ENCODE measurements at regions not wholly inside any gene's neighbourhood (a gene's known extent, or its start where the extent isn't known, plus 50 kb on each side); places are given as distances from the start of the nearest gene placed in this dataset.

DNA sequence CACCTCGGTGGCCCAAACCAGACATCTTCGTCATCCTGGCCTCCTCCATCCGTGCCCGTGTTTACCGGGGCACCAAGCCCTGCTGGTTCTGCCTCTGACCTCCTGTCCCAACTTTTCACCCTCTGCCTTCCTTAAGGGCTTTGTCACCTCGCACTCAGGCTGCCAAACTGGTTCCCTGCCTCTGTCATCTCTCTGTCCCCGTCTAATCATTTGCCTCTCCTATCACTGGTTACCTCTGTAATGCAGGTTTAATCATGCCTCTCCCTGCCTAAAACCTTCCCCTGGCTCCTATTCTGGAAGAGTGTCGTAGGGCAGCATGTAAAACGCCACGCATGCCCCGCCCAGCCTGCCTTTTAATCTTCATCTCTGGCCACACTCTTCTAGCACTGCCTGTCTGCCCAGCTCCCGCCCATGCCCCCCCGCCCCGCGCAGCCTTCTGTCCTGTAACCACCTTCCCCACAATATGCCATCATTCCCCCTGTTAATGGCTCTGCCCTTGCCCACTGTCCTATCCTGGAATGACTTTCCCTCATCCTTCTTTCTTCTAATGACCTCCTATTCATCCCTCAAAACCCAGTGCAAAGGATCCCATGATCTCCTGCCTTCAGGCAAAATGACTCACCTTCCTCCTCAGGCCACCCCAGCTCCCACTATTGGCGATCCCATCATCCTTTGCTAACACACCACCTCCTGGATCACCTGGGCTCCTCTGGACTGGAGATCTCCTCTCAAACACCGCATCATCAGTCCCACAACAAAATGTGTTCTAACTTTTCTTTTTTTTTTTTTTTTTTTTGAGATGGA is 66.7 kb downstream of the PEX11G start:
- ATAC-seq (replicated peaks in 1 of 2) (no peak), DNase-seq (no peak)
- H3K4me3 Mint-ChIP-seq = no peak overlapping the region
- H3K4me1 Mint-ChIP-seq (ENCODE audit: low read depth) = peaks cover 20% of the 10 kb centered on the region
- no peaks in the 10 kb centered on the region for H3K9me3 Mint-ChIP-seq
- H3K27ac Mint-ChIP-seq = peak overlapping the region; percentile 28
- no peaks in the 10 kb centered on the region for H3K27me3 Mint-ChIP-seq (ENCODE audit: low read depth)
- H3K36me3 Mint-ChIP-seq (ENCODE audit: insufficient read depth in 2 of 2) = peaks cover 3 to 9% of the 10 kb centered on the region in 2 donors

Data from activated T-cell treated with anti-CD3 and anti-CD28 coated beads, Interleukin-2, amount 50 U/mL, for 72 hours (primary cell).